ENCODE measurements at regions not wholly inside any gene's neighbourhood (a gene's known extent, or its start where the extent isn't known, plus 50 kb on each side); places are given as distances from the start of the nearest gene placed in this dataset.

DNA sequence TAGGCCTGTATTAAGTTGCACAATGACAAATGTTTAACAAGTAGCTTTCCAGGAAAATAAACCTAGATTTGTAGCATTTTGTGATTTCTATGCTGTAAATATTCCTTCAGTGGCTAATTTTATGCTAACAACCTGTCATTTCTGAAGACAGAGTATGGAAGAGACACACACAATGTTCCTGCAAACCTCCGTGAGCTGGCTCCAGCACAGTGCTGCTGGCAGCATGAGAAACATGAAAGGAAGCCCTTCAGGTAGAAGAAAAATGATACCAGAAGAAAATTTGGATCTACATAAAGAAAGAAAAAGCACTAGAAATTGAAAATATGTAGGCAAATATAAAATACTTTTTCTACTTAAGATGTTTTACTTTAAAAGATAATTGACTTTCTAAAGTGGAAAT, 69.5 kb upstream of the CTTNBP2 start:
- TF ChIP-seq, protein P1, sequence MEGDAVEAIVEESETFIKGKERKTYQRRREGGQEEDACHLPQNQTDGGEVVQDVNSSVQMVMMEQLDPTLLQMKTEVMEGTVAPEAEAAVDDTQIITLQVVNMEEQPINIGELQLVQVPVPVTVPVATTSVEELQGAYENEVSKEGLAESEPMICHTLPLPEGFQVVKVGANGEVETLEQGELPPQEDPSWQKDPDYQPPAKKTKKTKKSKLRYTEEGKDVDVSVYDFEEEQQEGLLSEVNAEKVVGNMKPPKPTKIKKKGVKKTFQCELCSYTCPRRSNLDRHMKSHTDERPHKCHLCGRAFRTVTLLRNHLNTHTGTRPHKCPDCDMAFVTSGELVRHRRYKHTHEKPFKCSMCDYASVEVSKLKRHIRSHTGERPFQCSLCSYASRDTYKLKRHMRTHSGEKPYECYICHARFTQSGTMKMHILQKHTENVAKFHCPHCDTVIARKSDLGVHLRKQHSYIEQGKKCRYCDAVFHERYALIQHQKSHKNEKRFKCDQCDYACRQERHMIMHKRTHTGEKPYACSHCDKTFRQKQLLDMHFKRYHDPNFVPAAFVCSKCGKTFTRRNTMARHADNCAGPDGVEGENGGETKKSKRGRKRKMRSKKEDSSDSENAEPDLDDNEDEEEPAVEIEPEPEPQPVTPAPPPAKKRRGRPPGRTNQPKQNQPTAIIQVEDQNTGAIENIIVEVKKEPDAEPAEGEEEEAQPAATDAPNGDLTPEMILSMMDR (IDR thresholded peaks at IDR 0.05; ENCODE audit: low read depth, low read length, missing input control): no peak
- TF ChIP-seq RAD21 (IDR thresholded peaks at IDR 0.05) (no peak), EGR1 (IDR thresholded peaks at IDR 0.05; ENCODE audit: low read depth in 2 of 2) (no peak), RXRA (IDR thresholded peaks at IDR 0.05) (no peak), GABPA (IDR thresholded peaks at IDR 0.05 in 1 of 2, conservative IDR thresholded peaks at IDR 0.05 in 1 of 2) (no peak), TAF1 (conservative IDR thresholded peaks at IDR 0.05) (no peak), SP1 (IDR thresholded peaks at IDR 0.05) (no peak), YY1 (IDR thresholded peaks at IDR 0.05) (no peak), HNF4G (IDR thresholded peaks at IDR 0.05) (no peak), NR2F2 (IDR thresholded peaks at IDR 0.05) (no peak)
- TF ChIP-seq, protein P2, sequence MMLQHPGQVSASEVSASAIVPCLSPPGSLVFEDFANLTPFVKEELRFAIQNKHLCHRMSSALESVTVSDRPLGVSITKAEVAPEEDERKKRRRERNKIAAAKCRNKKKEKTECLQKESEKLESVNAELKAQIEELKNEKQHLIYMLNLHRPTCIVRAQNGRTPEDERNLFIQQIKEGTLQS (IDR thresholded peaks at IDR 0.05): no peak
- TF ChIP-seq, protein P3, sequence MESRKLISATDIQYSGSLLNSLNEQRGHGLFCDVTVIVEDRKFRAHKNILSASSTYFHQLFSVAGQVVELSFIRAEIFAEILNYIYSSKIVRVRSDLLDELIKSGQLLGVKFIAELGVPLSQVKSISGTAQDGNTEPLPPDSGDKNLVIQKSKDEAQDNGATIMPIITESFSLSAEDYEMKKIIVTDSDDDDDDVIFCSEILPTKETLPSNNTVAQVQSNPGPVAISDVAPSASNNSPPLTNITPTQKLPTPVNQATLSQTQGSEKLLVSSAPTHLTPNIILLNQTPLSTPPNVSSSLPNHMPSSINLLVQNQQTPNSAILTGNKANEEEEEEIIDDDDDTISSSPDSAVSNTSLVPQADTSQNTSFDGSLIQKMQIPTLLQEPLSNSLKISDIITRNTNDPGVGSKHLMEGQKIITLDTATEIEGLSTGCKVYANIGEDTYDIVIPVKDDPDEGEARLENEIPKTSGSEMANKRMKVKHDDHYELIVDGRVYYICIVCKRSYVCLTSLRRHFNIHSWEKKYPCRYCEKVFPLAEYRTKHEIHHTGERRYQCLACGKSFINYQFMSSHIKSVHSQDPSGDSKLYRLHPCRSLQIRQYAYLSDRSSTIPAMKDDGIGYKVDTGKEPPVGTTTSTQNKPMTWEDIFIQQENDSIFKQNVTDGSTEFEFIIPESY (IDR thresholded peaks at IDR 0.05): no peak
- TF ChIP-seq, protein P4, sequence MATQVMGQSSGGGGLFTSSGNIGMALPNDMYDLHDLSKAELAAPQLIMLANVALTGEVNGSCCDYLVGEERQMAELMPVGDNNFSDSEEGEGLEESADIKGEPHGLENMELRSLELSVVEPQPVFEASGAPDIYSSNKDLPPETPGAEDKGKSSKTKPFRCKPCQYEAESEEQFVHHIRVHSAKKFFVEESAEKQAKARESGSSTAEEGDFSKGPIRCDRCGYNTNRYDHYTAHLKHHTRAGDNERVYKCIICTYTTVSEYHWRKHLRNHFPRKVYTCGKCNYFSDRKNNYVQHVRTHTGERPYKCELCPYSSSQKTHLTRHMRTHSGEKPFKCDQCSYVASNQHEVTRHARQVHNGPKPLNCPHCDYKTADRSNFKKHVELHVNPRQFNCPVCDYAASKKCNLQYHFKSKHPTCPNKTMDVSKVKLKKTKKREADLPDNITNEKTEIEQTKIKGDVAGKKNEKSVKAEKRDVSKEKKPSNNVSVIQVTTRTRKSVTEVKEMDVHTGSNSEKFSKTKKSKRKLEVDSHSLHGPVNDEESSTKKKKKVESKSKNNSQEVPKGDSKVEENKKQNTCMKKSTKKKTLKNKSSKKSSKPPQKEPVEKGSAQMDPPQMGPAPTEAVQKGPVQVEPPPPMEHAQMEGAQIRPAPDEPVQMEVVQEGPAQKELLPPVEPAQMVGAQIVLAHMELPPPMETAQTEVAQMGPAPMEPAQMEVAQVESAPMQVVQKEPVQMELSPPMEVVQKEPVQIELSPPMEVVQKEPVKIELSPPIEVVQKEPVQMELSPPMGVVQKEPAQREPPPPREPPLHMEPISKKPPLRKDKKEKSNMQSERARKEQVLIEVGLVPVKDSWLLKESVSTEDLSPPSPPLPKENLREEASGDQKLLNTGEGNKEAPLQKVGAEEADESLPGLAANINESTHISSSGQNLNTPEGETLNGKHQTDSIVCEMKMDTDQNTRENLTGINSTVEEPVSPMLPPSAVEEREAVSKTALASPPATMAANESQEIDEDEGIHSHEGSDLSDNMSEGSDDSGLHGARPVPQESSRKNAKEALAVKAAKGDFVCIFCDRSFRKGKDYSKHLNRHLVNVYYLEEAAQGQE (IDR thresholded peaks at IDR 0.05): no peak

Data from liver (tissue), 3 donors.